ENCODE measurements at regions not wholly inside any gene's neighbourhood (a gene's known extent, or its start where the extent isn't known, plus 50 kb on each side); places are given as distances from the start of the nearest gene placed in this dataset.
A peak's percentile ranks its signal among the peaks of the same experiment; 100 is the strongest.
"Not testable (repeated sequence)": the region's sequence is repeated elsewhere in the genome, so short reads cannot be mapped to it uniquely, and the experiment has no call there.

DNA sequence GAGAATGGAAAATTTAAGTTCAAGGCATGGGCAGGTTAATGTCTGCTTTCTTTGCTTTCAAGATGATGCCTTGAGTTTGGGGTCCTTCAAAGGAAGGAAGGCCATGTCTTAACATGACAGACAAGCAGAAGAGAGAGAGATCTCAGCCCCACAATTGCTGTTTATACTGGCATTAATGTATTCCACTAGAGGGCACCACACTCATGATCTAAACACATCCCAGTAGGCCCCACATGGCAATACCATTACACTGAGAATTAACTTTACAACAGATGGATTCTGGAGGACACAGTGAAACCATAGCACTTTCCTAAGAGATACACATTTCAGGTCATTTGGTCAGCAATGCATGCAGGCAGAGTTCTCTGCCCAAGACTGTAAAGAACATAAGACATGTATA lies 1460.3 kb downstream of the RPIA start:
- not testable (repeated sequence) for H3K27me3 ChIP-seq (ENCODE audit: insufficient read depth, low read depth, low read length); H3K4me3 ChIP-seq (ENCODE audit: low read length); H3K9ac ChIP-seq (ENCODE audit: low read length); H3F3A ChIP-seq (ENCODE audit: insufficient read depth, low read length, poor library complexity, severe bottlenecking); H3K36me3 ChIP-seq (ENCODE audit: insufficient read depth, low read length); H3K4me2 ChIP-seq (ENCODE audit: low read length); H3K9me2 ChIP-seq (ENCODE audit: insufficient read depth, low read length); H2AFZ ChIP-seq (ENCODE audit: low read depth, low read length); H4K20me1 ChIP-seq (ENCODE audit: insufficient read depth); H3K79me2 ChIP-seq (replicated peaks; ENCODE audit: insufficient read depth, low read length); H3K9me3 ChIP-seq (ENCODE audit: low read length); H3K27ac ChIP-seq (ENCODE audit: low read length)

- not testable (repeated sequence) for H3K27me3 ChIP-seq (ENCODE audit: insufficient read depth, low read depth, low read length); H3K9me3 ChIP-seq (ENCODE audit: low read length); H3K9me2 ChIP-seq (ENCODE audit: insufficient read depth, low read length); H3K9ac ChIP-seq (ENCODE audit: low read length); H3K36me3 ChIP-seq (ENCODE audit: insufficient read depth, low read length); H3K79me2 ChIP-seq (replicated peaks; ENCODE audit: insufficient read depth, low read length); H3K4me2 ChIP-seq (ENCODE audit: low read length); H3F3A ChIP-seq (ENCODE audit: insufficient read depth, low read length, poor library complexity, severe bottlenecking); H2AFZ ChIP-seq (ENCODE audit: low read depth, low read length); H4K20me1 ChIP-seq (ENCODE audit: insufficient read depth); H3K27ac ChIP-seq (ENCODE audit: low read length); H3K4me3 ChIP-seq (ENCODE audit: low read length)
Observed at GRCh38 chr2:90170978-90171377, 1479.5 kb downstream of the RPIA start.

DNA sequence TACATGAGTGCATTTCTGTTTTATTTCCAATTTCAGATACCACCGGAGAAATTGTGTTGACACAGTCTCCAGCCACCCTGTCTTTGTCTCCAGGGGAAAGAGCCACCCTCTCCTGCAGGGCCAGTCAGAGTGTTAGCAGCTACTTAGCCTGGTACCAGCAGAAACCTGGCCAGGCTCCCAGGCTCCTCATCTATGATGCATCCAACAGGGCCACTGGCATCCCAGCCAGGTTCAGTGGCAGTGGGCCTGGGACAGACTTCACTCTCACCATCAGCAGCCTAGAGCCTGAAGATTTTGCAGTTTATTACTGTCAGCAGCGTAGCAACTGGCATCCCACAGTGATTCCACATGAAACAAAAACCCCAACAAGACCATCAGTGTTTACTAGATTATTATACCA lies 1481.6 kb downstream of the RPIA start:
- not testable (repeated sequence) for H3K27ac ChIP-seq (ENCODE audit: low read length); H3K9me3 ChIP-seq (ENCODE audit: low read length); H3K9ac ChIP-seq (ENCODE audit: low read length); H3K27me3 ChIP-seq (ENCODE audit: insufficient read depth, low read depth, low read length); H2AFZ ChIP-seq (ENCODE audit: low read depth, low read length); H3K4me3 ChIP-seq (ENCODE audit: low read length); H3K36me3 ChIP-seq (ENCODE audit: insufficient read depth, low read length); H3K79me2 ChIP-seq (replicated peaks; ENCODE audit: insufficient read depth, low read length); H3K9me2 ChIP-seq (ENCODE audit: insufficient read depth, low read length); H3F3A ChIP-seq (ENCODE audit: insufficient read depth, low read length, poor library complexity, severe bottlenecking); H3K4me2 ChIP-seq (ENCODE audit: low read length); H4K20me1 ChIP-seq (ENCODE audit: insufficient read depth)

DNA sequence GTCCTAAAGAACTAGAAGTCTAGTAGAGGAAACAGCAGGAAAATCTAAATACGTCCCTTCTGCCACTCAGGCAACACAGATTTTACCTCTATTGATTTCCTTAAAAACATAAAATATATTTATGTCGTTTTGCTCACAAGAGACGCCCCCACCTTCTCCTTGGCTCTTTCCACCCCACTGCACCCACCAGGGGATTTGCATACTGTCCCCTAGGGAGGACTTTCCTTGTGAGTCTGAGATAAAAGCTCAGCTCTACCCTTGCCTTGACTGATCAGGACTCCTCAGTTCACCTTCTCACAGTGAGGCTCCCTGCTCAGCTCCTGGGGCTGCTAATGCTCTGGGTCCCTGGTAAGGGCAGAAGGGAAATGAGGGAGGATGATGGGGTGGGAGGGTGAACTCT lies 1488.1 kb downstream of the RPIA start:
- H3K36me3 ChIP-seq (ENCODE audit: insufficient read depth, low read length); H2AFZ ChIP-seq (ENCODE audit: low read depth, low read length); H3K27ac ChIP-seq (ENCODE audit: low read length); H3K9ac ChIP-seq (ENCODE audit: low read length); H3K9me3 ChIP-seq (ENCODE audit: low read length); H3K79me2 ChIP-seq (replicated peaks; ENCODE audit: insufficient read depth, low read length); H3F3A ChIP-seq (ENCODE audit: insufficient read depth, low read length, poor library complexity, severe bottlenecking); H3K9me2 ChIP-seq (ENCODE audit: insufficient read depth, low read length); H3K4me3 ChIP-seq (ENCODE audit: low read length); H3K27me3 ChIP-seq (ENCODE audit: insufficient read depth, low read depth, low read length); H4K20me1 ChIP-seq (ENCODE audit: insufficient read depth); H3K4me2 ChIP-seq (ENCODE audit: low read length): not testable (repeated sequence)

- Histone ChIP-seq H3K36me3 (ENCODE audit: insufficient read depth, low read length) (no peaks in the 10 kb centered on the region), H3F3A (ENCODE audit: insufficient read depth, low read length, poor library complexity, severe bottlenecking) (no peaks in the 10 kb centered on the region), H3K27ac (ENCODE audit: low read length) (no peak overlapping the region), H4K20me1 (ENCODE audit: insufficient read depth) (no peaks in the 10 kb centered on the region), H3K27me3 (ENCODE audit: insufficient read depth, low read depth, low read length) (no peaks in the 10 kb centered on the region), H3K4me3 (ENCODE audit: low read length) (no peak overlapping the region), H3K4me2 (ENCODE audit: low read length) (no peak overlapping the region), H3K79me2 (replicated peaks; ENCODE audit: insufficient read depth, low read length) (no peaks in the 10 kb centered on the region), H3K9me3 (ENCODE audit: low read length) (no peaks in the 10 kb centered on the region), H2AFZ (ENCODE audit: low read depth, low read length) (no peak overlapping the region), H3K9me2 (ENCODE audit: insufficient read depth, low read length) (no peaks in the 10 kb centered on the region), H3K9ac (ENCODE audit: low read length) (no peak overlapping the region)
- TF ChIP-seq TAF1 (IDR thresholded peaks at IDR 0.05; ENCODE audit: low read depth) (no peak), REST (IDR thresholded peaks at IDR 0.05; ENCODE audit: borderline replicate concordance) (no peak), POLR2AphosphoS5 (IDR thresholded peaks at IDR 0.05) (no peak), RAD21 (conservative IDR thresholded peaks at IDR 0.05) (no peak), EP300 (conservative IDR thresholded peaks at IDR 0.05; ENCODE audit: poor library complexity, severe bottlenecking) (no peak)
- TF ChIP-seq, protein P1, sequence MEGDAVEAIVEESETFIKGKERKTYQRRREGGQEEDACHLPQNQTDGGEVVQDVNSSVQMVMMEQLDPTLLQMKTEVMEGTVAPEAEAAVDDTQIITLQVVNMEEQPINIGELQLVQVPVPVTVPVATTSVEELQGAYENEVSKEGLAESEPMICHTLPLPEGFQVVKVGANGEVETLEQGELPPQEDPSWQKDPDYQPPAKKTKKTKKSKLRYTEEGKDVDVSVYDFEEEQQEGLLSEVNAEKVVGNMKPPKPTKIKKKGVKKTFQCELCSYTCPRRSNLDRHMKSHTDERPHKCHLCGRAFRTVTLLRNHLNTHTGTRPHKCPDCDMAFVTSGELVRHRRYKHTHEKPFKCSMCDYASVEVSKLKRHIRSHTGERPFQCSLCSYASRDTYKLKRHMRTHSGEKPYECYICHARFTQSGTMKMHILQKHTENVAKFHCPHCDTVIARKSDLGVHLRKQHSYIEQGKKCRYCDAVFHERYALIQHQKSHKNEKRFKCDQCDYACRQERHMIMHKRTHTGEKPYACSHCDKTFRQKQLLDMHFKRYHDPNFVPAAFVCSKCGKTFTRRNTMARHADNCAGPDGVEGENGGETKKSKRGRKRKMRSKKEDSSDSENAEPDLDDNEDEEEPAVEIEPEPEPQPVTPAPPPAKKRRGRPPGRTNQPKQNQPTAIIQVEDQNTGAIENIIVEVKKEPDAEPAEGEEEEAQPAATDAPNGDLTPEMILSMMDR (IDR thresholded peaks at IDR 0.05; ENCODE audit: poor library complexity, severe bottlenecking): peak; percentile 51
Observed at GRCh38 chr2:90207454-90208058, 1516.1 kb downstream of the RPIA start.
